GM23338 (cell line): ENCODE measurements at regions not wholly inside any gene's neighbourhood (a gene's known extent, or its start where the extent isn't known, plus 50 kb on each side); places are given as distances from the start of the nearest gene placed in this dataset.

Experiments used
- ATAC-seq: fragments of 200-7000 bp; cut with Tn5 transposase; 3 replicates; pipeline ENCODE4 v1.9.1; 2020
- DNase-seq: peaks from one replicate; pipeline ENCODE4 v3.0.0-alpha.2; 2015; ENCODE audit warnings: low spot score
- H2AFZ ChIP-seq: fragments of 200-600 bp; sonication (generic); 2 replicates; pipeline ENCODE4 v1.8.0; 2016; ENCODE audit warnings: antibody characterized with exemption, mild to moderate bottlenecking, moderate library complexity
- H3F3A ChIP-seq: fragments of 200-600 bp; sonication (generic); replicated peaks from 2 replicates; pipeline ENCODE4 v1.8.0; 2017; ENCODE audit warnings: antibody characterized with exemption, mixed run types, low read depth
- H3K27ac ChIP-seq: fragments of 200-600 bp; sonication (generic); 2 replicates; pipeline ENCODE4 v1.6.1; 2016; ENCODE audit warnings: low read depth
- H3K27me3 ChIP-seq: fragments of 200-600 bp; sonication (generic); 2 replicates; pipeline ENCODE4 v1.8.0; 2016; ENCODE audit warnings: mild to moderate bottlenecking, mixed run types, moderate library complexity; ENCODE audit not compliant: insufficient read depth
- H3K36me3 ChIP-seq: fragments of 200-600 bp; sonication (generic); 2 replicates; pipeline ENCODE4 v1.8.0; 2016; ENCODE audit warnings: mild to moderate bottlenecking; ENCODE audit not compliant: insufficient read depth
- H3K4me1 ChIP-seq: fragments of 200-600 bp; sonication (generic); 2 replicates; pipeline ENCODE4 v1.8.0; 2016; ENCODE audit warnings: mild to moderate bottlenecking, moderate library complexity; ENCODE audit not compliant: insufficient read depth
- H3K4me2 ChIP-seq: fragments of 200-600 bp; sonication (generic); 2 replicates; pipeline ENCODE4 v1.7.1; 2017; ENCODE audit warnings: mixed run types
- H3K4me3 ChIP-seq: fragments of 200-600 bp; sonication (generic); 2 replicates; pipeline ENCODE4 v1.6.1; 2016; ENCODE audit warnings: mixed run types
- H3K79me2 ChIP-seq: fragments of 200-600 bp; sonication (generic); replicated peaks from 2 replicates; pipeline ENCODE4 v1.8.0; 2017; ENCODE audit warnings: mild to moderate bottlenecking; ENCODE audit not compliant: insufficient read depth
- H3K9me2 ChIP-seq: fragments of 200-600 bp; sonication (generic); 2 replicates; pipeline ENCODE4 v1.8.0; 2017; ENCODE audit not compliant: insufficient read depth
- H4K20me1 ChIP-seq: fragments of 200-600 bp; sonication (generic); replicated peaks from 2 replicates; pipeline ENCODE4 v1.8.0; 2017; ENCODE audit warnings: mild to moderate bottlenecking; ENCODE audit not compliant: insufficient read depth
- H3K27ac Mint-ChIP-seq: 2 replicates; pipeline ENCODE4 v1.8.0; 2020; ENCODE audit warnings: inconsistent platforms, mild to moderate bottlenecking, moderate library complexity, mixed read lengths
- H3K27me3 Mint-ChIP-seq: 3 replicates; pipeline ENCODE4 v1.8.0; 2022; ENCODE audit warnings: low read depth, mild to moderate bottlenecking, moderate library complexity, mixed read lengths, inconsistent platforms; ENCODE audit not compliant: insufficient read depth, poor library complexity
- H3K36me3 Mint-ChIP-seq: 3 replicates; pipeline ENCODE4 v1.8.0; 2021; ENCODE audit warnings: low read depth, mild to moderate bottlenecking, inconsistent platforms, moderate library complexity, mixed read lengths
- H3K4me1 Mint-ChIP-seq: 3 replicates; pipeline ENCODE4 v1.8.0; 2020; ENCODE audit warnings: mild to moderate bottlenecking, inconsistent platforms, mixed read lengths
- H3K4me3 Mint-ChIP-seq: 3 replicates; pipeline ENCODE4 v1.8.0; 2021; ENCODE audit warnings: moderate library complexity, mild to moderate bottlenecking, inconsistent platforms, mixed read lengths
- H3K9me3 Mint-ChIP-seq: 3 replicates; pipeline ENCODE4 v1.8.0; 2020; ENCODE audit warnings: moderate library complexity, mild to moderate bottlenecking, inconsistent platforms, mixed read lengths
- ETS1 ChIP-seq: IDR thresholded peaks from 2 replicates; pipeline ENCODE4 v1.6.1; 2016; ENCODE audit warnings: antibody characterized with exemption
- EZH2 ChIP-seq: fragments of 200-600 bp; sonication (generic); IDR thresholded peaks from one replicate; pipeline ENCODE4 v1.8.0; 2017; ENCODE audit warnings: antibody characterized with exemption, mild to moderate bottlenecking, low read depth; ENCODE audit not compliant: unreplicated experiment
- JUNB ChIP-seq: IDR thresholded peaks from one replicate; pipeline ENCODE4 v1.6.1; 2016; ENCODE audit warnings: antibody characterized with exemption; ENCODE audit not compliant: unreplicated experiment
- NANOG ChIP-seq: IDR thresholded peaks from 2 replicates; pipeline ENCODE4 v1.6.1; 2016; ENCODE audit warnings: antibody characterized with exemption, borderline replicate concordance
- REST ChIP-seq: IDR thresholded peaks from one replicate; pipeline ENCODE4 v1.6.1; 2018; ENCODE audit warnings: antibody characterized with exemption; ENCODE audit not compliant: unreplicated experiment
- ZNF114 ChIP-seq: fragments of 250-450 bp; sonication (Bioruptor Pico); IDR thresholded peaks from 2 replicates; pipeline ENCODE4 v1.5.0; 2020; ENCODE audit warnings: mild to moderate bottlenecking, moderate library complexity
- ZNF331 ChIP-seq: fragments of 250-450 bp; sonication (Bioruptor Pico); IDR thresholded peaks from 2 replicates; pipeline ENCODE4 v1.5.0; 2020; ENCODE audit warnings: low read depth, mild to moderate bottlenecking, moderate library complexity
- TF ChIP-seq, protein P1 (sequence below): fragments of 250-450 bp; sonication (Bioruptor Pico); IDR thresholded peaks from 2 replicates; pipeline ENCODE4 v1.5.0; 2020; ENCODE audit warnings: mild to moderate bottlenecking, moderate library complexity
- TF ChIP-seq, protein P2 (sequence below), 2 experiments: fragments of 200-600 bp in 1 of 2; sonication (generic) in 1 of 2; conservative IDR thresholded peaks; 2 replicates each; pipeline versions ENCODE4 v1.5.1 to v1.6.1; 2016 to 2017; ENCODE audit warnings: antibody characterized with exemption in 2 of 2, low read depth in 2 of 2, mild to moderate bottlenecking in 2 of 2, moderate library complexity in 1 of 2

GRCh38 chr1:230498704-230499103 lies 72.6 kb upstream of the PGBD5 start:
- no peak for DNase-seq
- no peak for TF ChIP-seq EZH2
- no peak for TF ChIP-seq ZNF331 (CRISPR knock-in tag)
- TF ChIP-seq, protein P1, sequence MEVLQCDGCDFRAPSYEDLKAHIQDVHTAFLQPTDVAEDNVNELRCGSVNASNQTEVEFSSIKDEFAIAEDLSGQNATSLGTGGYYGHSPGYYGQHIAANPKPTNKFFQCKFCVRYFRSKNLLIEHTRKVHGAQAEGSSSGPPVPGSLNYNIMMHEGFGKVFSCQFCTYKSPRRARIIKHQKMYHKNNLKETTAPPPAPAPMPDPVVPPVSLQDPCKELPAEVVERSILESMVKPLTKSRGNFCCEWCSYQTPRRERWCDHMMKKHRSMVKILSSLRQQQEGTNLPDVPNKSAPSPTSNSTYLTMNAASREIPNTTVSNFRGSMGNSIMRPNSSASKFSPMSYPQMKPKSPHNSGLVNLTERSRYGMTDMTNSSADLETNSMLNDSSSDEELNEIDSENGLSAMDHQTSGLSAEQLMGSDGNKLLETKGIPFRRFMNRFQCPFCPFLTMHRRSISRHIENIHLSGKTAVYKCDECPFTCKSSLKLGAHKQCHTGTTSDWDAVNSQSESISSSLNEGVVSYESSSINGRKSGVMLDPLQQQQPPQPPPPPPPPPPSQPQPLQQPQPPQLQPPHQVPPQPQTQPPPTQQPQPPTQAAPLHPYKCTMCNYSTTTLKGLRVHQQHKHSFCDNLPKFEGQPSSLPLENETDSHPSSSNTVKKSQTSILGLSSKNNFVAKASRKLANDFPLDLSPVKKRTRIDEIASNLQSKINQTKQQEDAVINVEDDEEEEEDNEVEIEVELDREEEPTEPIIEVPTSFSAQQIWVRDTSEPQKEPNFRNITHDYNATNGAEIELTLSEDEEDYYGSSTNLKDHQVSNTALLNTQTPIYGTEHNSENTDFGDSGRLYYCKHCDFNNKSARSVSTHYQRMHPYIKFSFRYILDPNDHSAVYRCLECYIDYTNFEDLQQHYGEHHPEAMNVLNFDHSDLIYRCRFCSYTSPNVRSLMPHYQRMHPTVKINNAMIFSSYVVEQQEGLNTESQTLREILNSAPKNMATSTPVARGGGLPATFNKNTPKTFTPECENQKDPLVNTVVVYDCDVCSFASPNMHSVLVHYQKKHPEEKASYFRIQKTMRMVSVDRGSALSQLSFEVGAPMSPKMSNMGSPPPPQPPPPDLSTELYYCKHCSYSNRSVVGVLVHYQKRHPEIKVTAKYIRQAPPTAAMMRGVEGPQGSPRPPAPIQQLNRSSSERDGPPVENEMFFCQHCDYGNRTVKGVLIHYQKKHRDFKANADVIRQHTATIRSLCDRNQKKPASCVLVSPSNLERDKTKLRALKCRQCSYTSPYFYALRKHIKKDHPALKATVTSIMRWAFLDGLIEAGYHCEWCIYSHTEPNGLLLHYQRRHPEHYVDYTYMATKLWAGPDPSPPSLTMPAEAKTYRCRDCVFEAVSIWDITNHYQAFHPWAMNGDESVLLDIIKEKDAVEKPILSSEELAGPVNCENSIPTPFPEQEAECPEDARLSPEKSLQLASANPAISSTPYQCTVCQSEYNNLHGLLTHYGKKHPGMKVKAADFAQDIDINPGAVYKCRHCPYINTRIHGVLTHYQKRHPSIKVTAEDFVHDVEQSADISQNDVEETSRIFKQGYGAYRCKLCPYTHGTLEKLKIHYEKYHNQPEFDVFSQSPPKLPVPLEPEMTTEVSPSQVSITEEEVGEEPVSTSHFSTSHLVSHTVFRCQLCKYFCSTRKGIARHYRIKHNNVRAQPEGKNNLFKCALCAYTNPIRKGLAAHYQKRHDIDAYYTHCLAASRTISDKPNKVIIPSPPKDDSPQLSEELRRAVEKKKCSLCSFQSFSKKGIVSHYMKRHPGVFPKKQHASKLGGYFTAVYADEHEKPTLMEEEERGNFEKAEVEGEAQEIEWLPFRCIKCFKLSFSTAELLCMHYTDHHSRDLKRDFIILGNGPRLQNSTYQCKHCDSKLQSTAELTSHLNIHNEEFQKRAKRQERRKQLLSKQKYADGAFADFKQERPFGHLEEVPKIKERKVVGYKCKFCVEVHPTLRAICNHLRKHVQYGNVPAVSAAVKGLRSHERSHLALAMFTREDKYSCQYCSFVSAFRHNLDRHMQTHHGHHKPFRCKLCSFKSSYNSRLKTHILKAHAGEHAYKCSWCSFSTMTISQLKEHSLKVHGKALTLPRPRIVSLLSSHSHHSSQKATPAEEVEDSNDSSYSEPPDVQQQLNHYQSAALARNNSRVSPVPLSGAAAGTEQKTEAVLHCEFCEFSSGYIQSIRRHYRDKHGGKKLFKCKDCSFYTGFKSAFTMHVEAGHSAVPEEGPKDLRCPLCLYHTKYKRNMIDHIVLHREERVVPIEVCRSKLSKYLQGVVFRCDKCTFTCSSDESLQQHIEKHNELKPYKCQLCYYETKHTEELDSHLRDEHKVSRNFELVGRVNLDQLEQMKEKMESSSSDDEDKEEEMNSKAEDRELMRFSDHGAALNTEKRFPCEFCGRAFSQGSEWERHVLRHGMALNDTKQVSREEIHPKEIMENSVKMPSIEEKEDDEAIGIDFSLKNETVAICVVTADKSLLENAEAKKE: no peak
- no peak for TF ChIP-seq ZNF114
- TF ChIP-seq JUNB: no peak
- TF ChIP-seq, protein P2, sequence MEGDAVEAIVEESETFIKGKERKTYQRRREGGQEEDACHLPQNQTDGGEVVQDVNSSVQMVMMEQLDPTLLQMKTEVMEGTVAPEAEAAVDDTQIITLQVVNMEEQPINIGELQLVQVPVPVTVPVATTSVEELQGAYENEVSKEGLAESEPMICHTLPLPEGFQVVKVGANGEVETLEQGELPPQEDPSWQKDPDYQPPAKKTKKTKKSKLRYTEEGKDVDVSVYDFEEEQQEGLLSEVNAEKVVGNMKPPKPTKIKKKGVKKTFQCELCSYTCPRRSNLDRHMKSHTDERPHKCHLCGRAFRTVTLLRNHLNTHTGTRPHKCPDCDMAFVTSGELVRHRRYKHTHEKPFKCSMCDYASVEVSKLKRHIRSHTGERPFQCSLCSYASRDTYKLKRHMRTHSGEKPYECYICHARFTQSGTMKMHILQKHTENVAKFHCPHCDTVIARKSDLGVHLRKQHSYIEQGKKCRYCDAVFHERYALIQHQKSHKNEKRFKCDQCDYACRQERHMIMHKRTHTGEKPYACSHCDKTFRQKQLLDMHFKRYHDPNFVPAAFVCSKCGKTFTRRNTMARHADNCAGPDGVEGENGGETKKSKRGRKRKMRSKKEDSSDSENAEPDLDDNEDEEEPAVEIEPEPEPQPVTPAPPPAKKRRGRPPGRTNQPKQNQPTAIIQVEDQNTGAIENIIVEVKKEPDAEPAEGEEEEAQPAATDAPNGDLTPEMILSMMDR (conservative IDR thresholded peaks at IDR 0.05; ENCODE audit: low read depth in 2 of 2): no peak
- no peak for TF ChIP-seq NANOG
- TF ChIP-seq ETS1: no peak
- no peak for TF ChIP-seq REST
- no peaks in the 10 kb centered on the region for H3K4me1 ChIP-seq
- Mint-ChIP-seq H3K36me3 (peaks cover 9% of the 10 kb centered on the region), H3K27me3 (peaks cover 7% of the 10 kb centered on the region), H3K27ac (no peak overlapping the region), H3K4me1 (peaks cover 6% of the 10 kb centered on the region; the same call in 2 of the 3 replicates), H3K4me3 (no peak overlapping the region), H3K9me3 (peaks cover 19% of the 10 kb centered on the region)
- H3K36me3 ChIP-seq: no peaks in the 10 kb centered on the region
- no peak overlapping the region for H2AFZ ChIP-seq
- no peaks in the 10 kb centered on the region for H3F3A ChIP-seq
- ATAC-seq: no peak
- no peak overlapping the region for H3K4me2 ChIP-seq
- no peaks in the 10 kb centered on the region for H3K27me3 ChIP-seq
- no peak overlapping the region for H3K27ac ChIP-seq
- no peaks in the 10 kb centered on the region for H3K9me2 ChIP-seq
- no peak overlapping the region for H3K4me3 ChIP-seq
- no peaks in the 10 kb centered on the region for H4K20me1 ChIP-seq
- H3K79me2 ChIP-seq: no peaks in the 10 kb centered on the region
